Loucy (cell line): ENCODE measurements at regions not wholly inside any gene's neighbourhood (a gene's known extent, or its start where the extent isn't known, plus 50 kb on each side); places are given as distances from the start of the nearest gene placed in this dataset.

Source experiments
- EZH2phosphoT487 ChIP-seq: fragments of 200-600 bp; IDR thresholded peaks from 2 replicates; pipeline ENCODE4 v1.6.1; 2018; ENCODE audit warnings: antibody characterized with exemption, mild to moderate bottlenecking, moderate library complexity, borderline replicate concordance
- TF ChIP-seq, protein P1 (sequence below): fragments of 200-600 bp; sonication (generic); conservative IDR thresholded peaks from 2 replicates; pipeline ENCODE4 v1.5.1; 2014; ENCODE audit warnings: mild to moderate bottlenecking, antibody characterized with exemption, low read length

- TF ChIP-seq, protein P1, sequence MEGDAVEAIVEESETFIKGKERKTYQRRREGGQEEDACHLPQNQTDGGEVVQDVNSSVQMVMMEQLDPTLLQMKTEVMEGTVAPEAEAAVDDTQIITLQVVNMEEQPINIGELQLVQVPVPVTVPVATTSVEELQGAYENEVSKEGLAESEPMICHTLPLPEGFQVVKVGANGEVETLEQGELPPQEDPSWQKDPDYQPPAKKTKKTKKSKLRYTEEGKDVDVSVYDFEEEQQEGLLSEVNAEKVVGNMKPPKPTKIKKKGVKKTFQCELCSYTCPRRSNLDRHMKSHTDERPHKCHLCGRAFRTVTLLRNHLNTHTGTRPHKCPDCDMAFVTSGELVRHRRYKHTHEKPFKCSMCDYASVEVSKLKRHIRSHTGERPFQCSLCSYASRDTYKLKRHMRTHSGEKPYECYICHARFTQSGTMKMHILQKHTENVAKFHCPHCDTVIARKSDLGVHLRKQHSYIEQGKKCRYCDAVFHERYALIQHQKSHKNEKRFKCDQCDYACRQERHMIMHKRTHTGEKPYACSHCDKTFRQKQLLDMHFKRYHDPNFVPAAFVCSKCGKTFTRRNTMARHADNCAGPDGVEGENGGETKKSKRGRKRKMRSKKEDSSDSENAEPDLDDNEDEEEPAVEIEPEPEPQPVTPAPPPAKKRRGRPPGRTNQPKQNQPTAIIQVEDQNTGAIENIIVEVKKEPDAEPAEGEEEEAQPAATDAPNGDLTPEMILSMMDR = no peak
- no peak for TF ChIP-seq EZH2phosphoT487
Observed at GRCh38 chr4:126071346-126072333, 756.9 kb downstream of the FAT4 start.
